ENCODE measurements at regions not wholly inside any gene's neighbourhood (a gene's known extent, or its start where the extent isn't known, plus 50 kb on each side); places are given as distances from the start of the nearest gene placed in this dataset.

DNA sequence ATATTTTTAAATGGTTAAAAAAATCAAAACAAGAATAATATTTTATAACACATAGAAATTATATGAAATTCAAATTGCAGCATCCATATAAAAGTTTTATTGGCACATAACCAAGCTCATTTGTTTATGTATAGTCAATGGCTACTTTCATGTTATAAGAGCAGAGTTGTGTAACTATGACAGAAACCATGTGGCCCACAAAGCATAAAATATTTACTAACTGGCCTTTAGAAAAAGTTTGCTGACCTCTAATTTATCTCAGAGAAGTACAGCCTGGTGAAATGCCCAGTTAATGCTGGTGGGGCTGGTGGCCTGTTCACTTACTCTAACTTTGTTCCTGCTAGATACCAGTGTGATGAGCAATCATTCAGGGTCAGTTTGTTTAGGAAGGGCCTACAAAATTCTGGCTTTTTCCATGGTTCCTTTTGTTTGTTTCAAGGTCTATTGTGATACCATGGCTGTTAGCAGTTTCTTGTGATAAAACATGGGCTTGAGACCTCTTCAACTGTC, 104.6 kb downstream of the PPP1R2C start:
- TF ChIP-seq CTCF (IDR thresholded peaks at IDR 0.05) (no peak), POLR2A (IDR thresholded peaks at IDR 0.05) (no peak)

All from Peyer's patch (tissue), 4 donors.